ENCODE measurements at regions not wholly inside any gene's neighbourhood (a gene's known extent, or its start where the extent isn't known, plus 50 kb on each side); places are given as distances from the start of the nearest gene placed in this dataset.
"Not testable (repeated sequence)": the region's sequence is repeated elsewhere in the genome, so short reads cannot be mapped to it uniquely, and the experiment has no call there.

DNA sequence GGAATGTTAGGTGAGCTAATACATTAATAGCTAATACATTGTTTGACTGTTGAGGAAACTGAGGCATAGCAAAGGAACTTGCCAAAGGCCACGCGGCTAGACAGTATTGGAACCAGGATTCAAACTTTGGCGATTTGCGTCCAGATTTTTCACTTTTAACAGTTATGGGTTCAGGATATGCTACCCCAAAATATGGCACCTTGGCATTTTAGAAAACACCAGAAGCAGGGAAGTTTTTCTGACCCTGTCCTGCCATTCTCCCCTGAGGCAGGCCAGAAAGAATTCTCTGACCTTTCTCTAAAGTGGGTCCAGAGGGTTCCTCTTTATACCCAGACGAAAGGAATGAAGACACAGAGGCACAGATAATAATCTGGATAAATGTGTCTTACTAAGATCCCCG, 166.9 kb downstream of the MYCN start:
- Histone ChIP-seq H3K9me3 (ENCODE audit: low read depth, low read length) (no peaks in the 10 kb centered on the region), H3K27me3 (ENCODE audit: insufficient read depth, low read length) (no peaks in the 10 kb centered on the region), H3K4me1 (ENCODE audit: insufficient read depth, low read length) (no peaks in the 10 kb centered on the region)

DNA sequence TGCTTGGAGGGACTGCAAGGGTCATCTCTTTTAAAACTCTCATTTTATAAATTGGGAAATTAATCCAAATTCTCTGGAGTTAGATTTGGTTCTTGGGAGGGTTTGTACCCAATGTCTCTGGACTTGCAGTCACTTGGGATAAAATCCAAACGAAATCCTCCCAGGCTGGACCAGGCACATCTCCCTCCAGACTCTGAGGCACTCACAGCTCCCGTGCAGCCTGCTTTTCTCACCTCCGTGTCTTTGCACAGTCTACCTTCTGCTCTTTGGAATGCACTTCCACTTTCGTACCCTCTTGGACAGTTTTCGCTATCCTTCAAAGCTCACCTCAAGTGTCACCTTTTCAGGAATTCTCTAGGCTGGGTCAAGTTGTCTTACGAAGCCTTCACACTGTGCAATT, 166.3 kb downstream of the MYCN start:
- no peaks in the 10 kb centered on the region for H3K27me3 ChIP-seq (ENCODE audit: insufficient read depth, low read length)
- no peak overlapping the region for H3K4me3 ChIP-seq (ENCODE audit: low read length)
- H3K9me3 ChIP-seq (ENCODE audit: low read depth, low read length): no peaks in the 10 kb centered on the region
- H3K4me1 ChIP-seq (ENCODE audit: insufficient read depth, low read length): no peaks in the 10 kb centered on the region

More for the DNA sequence above, 166.9 kb downstream of the MYCN start:
- no peak overlapping the region for H3K4me3 ChIP-seq (ENCODE audit: low read length)

DNA sequence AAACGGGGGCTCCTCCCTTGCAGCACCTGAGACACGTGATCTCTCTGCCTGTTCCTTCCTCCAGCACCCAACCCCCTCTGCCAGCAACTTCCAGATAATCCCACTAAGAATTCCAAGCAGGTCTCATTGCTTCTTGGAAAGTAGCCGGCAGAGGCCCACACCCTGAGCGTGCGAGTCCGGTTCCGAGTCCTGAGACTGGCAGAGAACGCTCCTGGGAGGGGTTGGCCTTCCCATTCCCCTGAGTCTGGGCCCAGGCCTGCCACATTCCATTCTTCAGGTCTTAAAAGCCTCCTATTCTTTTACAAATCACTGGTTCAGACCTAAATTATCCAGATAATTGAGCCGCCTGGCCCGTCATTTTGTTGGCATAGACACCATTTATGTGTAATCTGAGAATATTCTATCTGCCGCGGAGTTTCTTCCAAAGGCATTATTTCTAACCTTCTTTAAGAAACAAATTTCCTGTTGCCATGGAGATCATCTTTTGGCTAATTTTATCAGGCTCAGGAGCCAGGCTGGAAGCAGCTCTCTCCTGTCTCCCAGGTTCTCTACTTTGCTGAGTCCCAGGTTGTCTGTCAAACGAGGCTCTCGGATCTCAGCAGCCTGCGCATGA, 165.4 kb downstream of the MYCN start:
- Histone ChIP-seq H3K4me3 (ENCODE audit: low read length) (no peak overlapping the region), H3K4me1 (ENCODE audit: insufficient read depth, low read length) (no peaks in the 10 kb centered on the region), H3K9me3 (ENCODE audit: low read depth, low read length) (no peaks in the 10 kb centered on the region), H3K27me3 (ENCODE audit: insufficient read depth, low read length) (no peaks in the 10 kb centered on the region)

DNA sequence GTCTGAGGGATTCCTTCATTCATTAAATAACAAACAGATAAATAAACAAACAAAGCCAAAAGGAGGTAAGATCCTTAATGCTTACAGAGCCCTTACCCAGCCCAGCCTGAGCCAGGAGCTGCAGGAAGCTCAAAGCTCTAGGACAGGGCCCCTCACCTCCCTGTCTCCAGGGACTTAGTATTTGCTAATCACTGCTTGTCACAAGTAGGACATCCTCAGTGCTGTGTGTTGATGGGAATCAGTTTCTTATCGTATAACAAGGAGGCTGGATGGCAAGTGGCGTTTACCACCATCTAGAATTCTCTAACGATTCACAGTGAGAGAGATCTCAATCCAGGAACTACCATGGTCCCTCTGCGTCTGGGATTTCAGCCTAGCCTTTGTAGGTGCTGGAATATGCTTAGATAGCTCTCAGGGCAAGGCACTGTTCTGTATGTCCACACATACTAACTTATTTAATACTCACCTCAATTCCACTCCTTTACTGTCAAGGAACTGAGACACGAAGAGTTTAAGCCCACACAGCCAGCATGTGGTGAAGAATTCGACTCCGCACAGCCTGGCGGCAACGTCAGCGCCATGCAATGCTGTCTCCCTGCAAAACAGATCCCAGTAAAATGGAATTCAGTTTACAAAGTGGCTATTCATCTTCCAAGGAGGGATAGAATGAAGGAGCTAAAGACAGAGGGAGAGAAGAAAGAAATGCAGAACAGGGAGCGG, 164.8 kb downstream of the MYCN start:
- H3K4me1 ChIP-seq (ENCODE audit: insufficient read depth, low read length): no peaks in the 10 kb centered on the region
- no peaks in the 10 kb centered on the region for H3K27me3 ChIP-seq (ENCODE audit: insufficient read depth, low read length)
- no peaks in the 10 kb centered on the region for H3K9me3 ChIP-seq (ENCODE audit: low read depth, low read length)
- H3K4me3 ChIP-seq (ENCODE audit: low read length): no peak overlapping the region

DNA sequence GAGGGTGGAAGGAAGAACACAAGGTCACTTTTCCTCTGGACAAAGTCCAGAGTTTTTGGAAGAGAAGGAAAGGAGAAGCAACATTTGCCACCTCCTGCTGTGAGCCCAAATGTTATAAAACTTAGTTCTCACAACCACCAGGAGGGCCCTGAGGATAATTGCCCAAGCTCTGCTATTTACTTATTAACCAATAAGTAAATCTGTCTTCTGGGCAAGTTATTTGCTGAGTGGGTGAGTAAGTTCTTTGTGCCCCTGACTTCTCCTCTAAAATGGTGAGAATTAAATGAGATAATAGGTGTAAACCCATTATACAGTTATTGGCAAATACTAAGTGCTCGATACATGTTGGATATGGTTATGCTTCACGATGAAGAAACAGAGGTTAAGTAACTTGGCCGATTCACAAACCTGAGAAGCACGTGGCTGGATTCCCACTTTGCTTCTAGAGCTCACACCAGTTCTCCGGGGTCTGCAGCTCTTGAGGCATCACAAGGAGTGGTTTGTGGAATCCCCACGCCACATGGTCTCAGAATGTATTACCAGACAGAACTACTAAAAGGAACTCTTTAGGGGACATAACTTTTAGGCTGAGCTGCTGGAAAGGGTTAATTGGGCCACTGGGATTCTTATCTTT, 164.1 kb downstream of the MYCN start:
- Histone ChIP-seq H3K4me1 (ENCODE audit: insufficient read depth, low read length) (no peaks in the 10 kb centered on the region), H3K4me3 (ENCODE audit: low read length) (no peak overlapping the region), H3K27me3 (ENCODE audit: insufficient read depth, low read length) (no peaks in the 10 kb centered on the region), H3K9me3 (ENCODE audit: low read depth, low read length) (no peaks in the 10 kb centered on the region)

DNA sequence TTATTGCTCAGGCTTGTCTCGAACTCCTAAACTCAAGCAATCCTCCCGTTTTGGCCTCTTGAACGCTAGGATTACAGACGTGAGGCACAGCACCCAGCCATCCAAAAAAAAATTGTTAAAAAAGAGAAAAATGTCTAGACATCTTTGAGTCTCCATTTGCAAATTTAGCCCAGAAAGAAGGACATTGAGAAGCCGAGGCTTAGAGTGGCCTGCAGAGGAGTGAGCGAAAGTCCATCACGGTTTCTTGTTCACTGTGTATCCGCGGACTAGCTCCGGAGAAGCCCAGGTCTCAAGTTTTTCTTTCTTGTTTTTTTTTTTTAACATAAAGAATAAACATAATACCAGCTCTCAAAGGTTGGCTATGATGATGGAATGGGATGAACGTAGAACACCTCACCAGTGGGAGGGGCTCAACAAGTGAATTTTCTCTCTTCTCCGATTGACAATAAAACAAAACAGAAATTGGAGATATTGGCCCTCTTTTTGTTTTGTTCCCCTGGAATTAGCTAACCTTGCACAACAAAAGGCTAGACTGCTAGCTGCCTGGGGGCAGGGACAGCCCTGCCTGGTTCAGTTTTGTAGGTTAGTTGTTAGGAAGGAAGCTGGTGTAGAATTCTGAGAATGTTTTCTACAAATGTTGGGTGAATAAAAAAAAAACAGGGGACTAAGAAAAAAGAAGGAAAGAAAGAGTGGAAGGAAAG, 163.4 kb downstream of the MYCN start:
- H3K27me3 ChIP-seq (ENCODE audit: insufficient read depth, low read length): no peaks in the 10 kb centered on the region
- no peak overlapping the region for H3K4me3 ChIP-seq (ENCODE audit: low read length)
- H3K9me3 ChIP-seq (ENCODE audit: low read depth, low read length): no peaks in the 10 kb centered on the region
- no peaks in the 10 kb centered on the region for H3K4me1 ChIP-seq (ENCODE audit: insufficient read depth, low read length)

DNA sequence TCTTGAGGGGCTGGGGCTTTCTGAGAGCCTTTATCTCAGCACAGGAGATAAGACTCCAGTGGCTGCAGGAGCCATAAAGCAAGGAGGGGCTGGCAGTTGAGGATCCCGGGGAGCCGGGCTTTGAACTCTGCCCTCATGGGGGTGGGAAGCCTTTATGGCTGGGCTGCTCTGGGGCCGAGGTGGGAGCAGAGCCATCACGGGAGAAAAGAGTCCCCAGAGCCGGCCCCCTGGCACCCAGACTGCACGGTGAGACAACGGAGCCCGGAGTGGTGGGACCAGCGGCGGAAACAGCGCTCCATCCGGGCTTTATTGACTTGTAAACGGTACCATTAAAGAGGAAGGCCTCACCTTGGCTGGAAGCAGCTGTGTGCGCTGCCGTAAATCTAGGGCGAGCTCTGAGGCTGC, 162.6 kb downstream of the MYCN start:
- no peaks in the 10 kb centered on the region for H3K4me1 ChIP-seq (ENCODE audit: insufficient read depth, low read length)
- H3K4me3 ChIP-seq (ENCODE audit: low read length): no peak overlapping the region
- no peaks in the 10 kb centered on the region for H3K27me3 ChIP-seq (ENCODE audit: insufficient read depth, low read length)

DNA sequence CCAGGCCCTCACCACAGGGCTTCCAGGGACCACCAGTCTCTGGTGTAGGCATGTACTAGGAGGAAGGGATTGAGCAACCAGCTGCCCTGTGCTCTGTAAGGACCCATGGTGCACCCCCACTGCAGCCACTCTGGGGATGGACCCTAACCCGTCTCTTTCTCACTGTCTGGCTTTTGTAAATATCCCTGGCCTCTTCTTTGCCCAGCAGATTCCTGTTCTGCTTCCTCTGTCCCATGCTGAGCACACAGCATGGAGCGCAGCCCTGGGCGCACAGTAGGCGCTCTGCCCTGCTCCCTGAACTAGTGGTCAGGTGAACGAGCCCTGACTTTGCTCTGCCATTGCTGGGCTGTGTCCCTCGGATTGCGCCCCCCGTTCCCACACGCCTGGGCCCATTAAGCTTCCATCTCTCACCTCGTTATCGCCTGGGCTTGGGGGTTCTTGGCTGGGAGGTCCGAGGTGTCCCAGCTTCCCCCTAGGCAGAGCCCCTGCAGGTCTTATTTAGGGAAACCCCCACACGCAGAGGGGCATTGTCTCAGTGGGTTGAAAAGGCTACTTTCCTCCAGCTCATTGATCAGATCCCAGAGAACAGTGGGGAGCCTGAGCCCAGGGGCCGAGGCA, 162.1 kb downstream of the MYCN start:
- H3K27me3 ChIP-seq (ENCODE audit: insufficient read depth, low read length): no peaks in the 10 kb centered on the region
- H3K9me3 ChIP-seq (ENCODE audit: low read depth, low read length): no peaks in the 10 kb centered on the region
- no peaks in the 10 kb centered on the region for H3K4me1 ChIP-seq (ENCODE audit: insufficient read depth, low read length)
- no peak overlapping the region for H3K4me3 ChIP-seq (ENCODE audit: low read length)

More for the DNA sequence above, 162.6 kb downstream of the MYCN start:
- H3K9me3 ChIP-seq (ENCODE audit: low read depth, low read length): no peaks in the 10 kb centered on the region

DNA sequence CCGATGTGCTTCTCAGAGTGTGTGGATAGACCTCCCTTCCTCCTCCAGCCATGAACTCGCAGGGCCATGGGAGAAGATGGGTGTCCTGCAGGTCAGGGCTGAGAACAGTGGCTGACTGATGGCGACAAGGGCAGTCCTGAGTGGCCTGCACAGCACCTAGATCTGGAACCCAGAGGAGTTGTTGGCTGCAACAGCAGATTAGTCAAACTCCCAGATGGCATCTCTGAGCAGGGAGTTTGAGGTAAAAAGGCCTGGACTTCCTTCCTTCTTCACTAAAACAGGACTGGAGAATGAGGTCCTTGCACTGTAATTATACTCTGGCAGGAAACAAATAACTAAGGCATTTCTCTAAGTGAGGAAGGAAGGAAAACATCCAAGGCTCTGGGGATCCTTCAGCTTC, 160.8 kb downstream of the MYCN start:
- Histone ChIP-seq H3K4me3 (ENCODE audit: low read length) (no peak overlapping the region), H3K9me3 (ENCODE audit: low read depth, low read length) (no peaks in the 10 kb centered on the region), H3K27me3 (ENCODE audit: insufficient read depth, low read length) (no peaks in the 10 kb centered on the region), H3K4me1 (ENCODE audit: insufficient read depth, low read length) (no peaks in the 10 kb centered on the region)

DNA sequence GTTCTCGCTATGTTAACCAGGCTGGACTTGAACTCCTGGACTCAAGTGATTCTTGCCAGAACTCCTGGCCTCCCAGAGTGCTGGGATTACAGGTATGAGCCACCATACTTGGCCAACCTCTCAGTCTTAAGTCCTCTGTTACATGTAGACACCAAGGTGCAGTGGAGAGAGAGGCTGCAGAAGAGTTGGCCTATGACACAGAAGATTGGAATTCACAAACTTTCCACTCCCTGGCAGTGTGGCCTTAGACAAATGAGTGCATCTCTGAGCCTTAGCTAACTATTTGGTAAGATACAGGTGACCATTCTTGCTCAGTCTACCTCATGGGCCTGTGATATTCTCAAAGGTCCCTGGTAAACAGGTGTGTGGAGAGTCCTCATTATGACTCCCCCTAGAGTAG, 159.7 kb downstream of the MYCN start:
- no peak overlapping the region for H3K4me3 ChIP-seq (ENCODE audit: low read length)
- H3K27me3 ChIP-seq (ENCODE audit: insufficient read depth, low read length): no peaks in the 10 kb centered on the region
- H3K9me3 ChIP-seq (ENCODE audit: low read depth, low read length): no peaks in the 10 kb centered on the region
- no peaks in the 10 kb centered on the region for H3K4me1 ChIP-seq (ENCODE audit: insufficient read depth, low read length)

DNA sequence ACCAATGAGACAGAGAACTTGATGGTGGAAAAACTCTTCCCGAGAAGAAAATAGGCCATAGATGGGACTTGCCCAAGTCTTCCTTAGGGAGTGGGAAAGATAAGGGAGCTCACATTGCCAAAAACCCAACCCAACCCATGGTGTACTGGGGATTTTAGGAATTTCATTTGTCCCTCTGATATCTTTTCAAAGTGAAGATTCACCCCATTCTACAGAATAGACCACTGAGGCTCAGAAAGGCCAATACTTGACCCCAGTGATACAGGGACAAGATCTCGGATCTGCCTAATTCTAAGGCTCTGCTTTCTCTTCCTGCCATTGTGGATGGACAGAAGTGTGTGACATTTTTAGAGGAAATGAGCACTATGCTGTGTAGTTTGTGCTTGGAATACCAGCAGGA, 159.0 kb downstream of the MYCN start:
- Histone ChIP-seq H3K4me1 (ENCODE audit: insufficient read depth, low read length) (no peaks in the 10 kb centered on the region), H3K9me3 (ENCODE audit: low read depth, low read length) (no peaks in the 10 kb centered on the region), H3K4me3 (ENCODE audit: low read length) (no peak overlapping the region), H3K27me3 (ENCODE audit: insufficient read depth, low read length) (no peaks in the 10 kb centered on the region)

DNA sequence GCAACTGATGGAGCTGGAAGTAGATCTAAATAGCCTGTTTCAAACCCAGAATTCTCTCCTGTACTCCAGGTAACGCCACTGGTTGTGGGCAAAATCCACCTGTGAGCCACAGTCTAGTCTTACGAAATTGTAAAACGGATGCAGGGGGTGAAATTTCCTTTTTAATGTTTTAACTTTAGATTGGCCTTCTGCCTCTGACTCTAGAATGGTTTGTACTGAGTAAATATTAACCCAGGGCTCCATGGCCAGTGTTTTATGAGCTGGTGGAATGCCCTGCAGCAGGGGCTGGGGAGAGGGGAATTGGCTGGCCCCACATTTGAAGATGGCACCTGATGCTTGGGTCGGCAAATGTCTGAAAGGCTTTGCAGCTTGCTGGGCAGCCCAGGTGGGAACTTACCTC, 156.6 kb downstream of the MYCN start:
- H3K27me3 ChIP-seq (ENCODE audit: insufficient read depth, low read length): no peaks in the 10 kb centered on the region
- H3K4me1 ChIP-seq (ENCODE audit: insufficient read depth, low read length): no peaks in the 10 kb centered on the region
- no peak overlapping the region for H3K4me3 ChIP-seq (ENCODE audit: low read length)
- no peaks in the 10 kb centered on the region for H3K9me3 ChIP-seq (ENCODE audit: low read depth, low read length)

DNA sequence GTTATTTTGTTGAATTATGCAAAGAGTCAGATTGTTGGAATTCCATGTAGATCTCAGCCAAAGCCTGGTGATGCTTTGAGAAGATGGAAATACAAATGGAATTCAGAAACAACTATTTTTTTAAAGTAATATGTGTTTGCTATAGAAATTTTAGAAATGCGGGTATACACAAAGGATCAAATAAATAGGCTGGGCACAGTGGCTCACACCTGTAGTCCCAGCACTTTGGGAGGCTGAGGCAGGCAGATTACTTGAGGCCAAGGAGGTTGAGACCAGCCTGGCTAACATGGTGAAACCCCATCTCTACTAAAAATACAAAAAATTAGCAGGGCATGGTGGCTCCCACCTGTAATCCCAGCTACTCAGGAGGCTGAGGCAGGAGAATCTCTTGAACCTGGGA, 155.1 kb downstream of the MYCN start:
- H3K4me1 ChIP-seq (ENCODE audit: insufficient read depth, low read length); H3K4me3 ChIP-seq (ENCODE audit: low read length); H3K9me3 ChIP-seq (ENCODE audit: low read depth, low read length); H3K27me3 ChIP-seq (ENCODE audit: insufficient read depth, low read length): not testable (repeated sequence)

DNA sequence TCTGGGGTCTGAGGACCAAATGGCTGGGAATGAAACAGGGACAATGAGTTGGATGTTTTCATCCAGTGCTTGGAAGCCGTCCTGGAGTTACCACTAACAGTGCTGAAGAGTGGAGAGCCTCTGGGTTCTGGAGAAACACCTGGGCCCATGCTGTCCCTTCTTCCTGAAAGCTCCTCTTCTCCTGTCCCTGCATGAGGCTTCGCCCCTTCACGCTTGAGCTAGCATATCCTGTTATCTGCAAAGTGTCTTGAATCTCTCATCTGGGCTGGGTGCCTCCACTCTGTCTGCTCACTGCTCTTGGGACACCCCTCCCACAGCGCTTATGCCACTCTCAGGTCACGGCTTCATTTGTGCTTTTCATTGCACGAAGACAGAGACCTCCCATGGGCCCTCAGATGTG, 154.5 kb downstream of the MYCN start:
- H3K9me3 ChIP-seq (ENCODE audit: low read depth, low read length): no peaks in the 10 kb centered on the region
- no peaks in the 10 kb centered on the region for H3K4me1 ChIP-seq (ENCODE audit: insufficient read depth, low read length)
- H3K27me3 ChIP-seq (ENCODE audit: insufficient read depth, low read length): no peaks in the 10 kb centered on the region

More for the DNA sequence above, 154.5 kb downstream of the MYCN start:
- H3K4me3 ChIP-seq (ENCODE audit: low read length): no peak overlapping the region
